ENCODE measurements at regions not wholly inside any gene's neighbourhood (a gene's known extent, or its start where the extent isn't known, plus 50 kb on each side); places are given as distances from the start of the nearest gene placed in this dataset.
A peak's percentile ranks its signal among the peaks of the same experiment; 100 is the strongest.

GRCh38 chr3:150075417-150075865 lies 104.7 kb upstream of the PFN2 start:
- ChIA-PET CTCF (no interaction called here), POLR2A (no interaction called here)
- intact Hi-C loops (cut with micrococcal nuclease) = no loop called here
- Histone ChIP-seq H3K9me3 (ENCODE audit: control extremely low read depth in 1 of 3, control insufficient read depth in 2 of 3, insufficient read depth in 1 of 3, low read length in 2 of 3) (no peaks in the 10 kb centered on the region), H2AFZ (ENCODE audit: insufficient read depth, low read depth, low read length, poor library complexity, severe bottlenecking) (no peak overlapping the region), H3K27ac (ENCODE audit: low read length in 2 of 2) (no peak overlapping the region), H3K4me1 (ENCODE audit: control insufficient read depth in 2 of 2, insufficient read depth in 2 of 2, low read length in 2 of 2) (no peaks in the 10 kb centered on the region), H3K9ac (ENCODE audit: low read length) (no peak overlapping the region), H3K27me3 (replicated peaks in 1 of 4; ENCODE audit: control extremely low read depth in 1 of 4, control insufficient read depth in 3 of 4, insufficient read depth in 4 of 4, low read length in 3 of 4) (no peaks in the 10 kb centered on the region), H4K20me1 (ENCODE audit: control insufficient read depth, insufficient read depth, low read length, poor library complexity, severe bottlenecking) (no peaks in the 10 kb centered on the region), H3K36me3 (replicated peaks in 1 of 2; ENCODE audit: control extremely low read depth in 1 of 2, control insufficient read depth in 1 of 2, extremely low read depth in 1 of 2, insufficient read depth in 2 of 2, low read length in 1 of 2) (no peaks in the 10 kb centered on the region), H3K79me2 (ENCODE audit: control insufficient read depth, insufficient read depth, low read length) (no peaks in the 10 kb centered on the region), H3K4me2 (replicated peaks; ENCODE audit: low read depth, low read length, poor library complexity, severe bottlenecking) (no peak overlapping the region), H3K4me3 (ENCODE audit: control extremely low read depth in 1 of 5, extremely low read depth in 1 of 5, insufficient read depth in 1 of 5, low read depth in 2 of 5, low read length in 4 of 5) (no peak overlapping the region)
- Mint-ChIP-seq H3K27ac (no peak overlapping the region), H3K4me1 (peaks cover 6% of the 10 kb centered on the region), H3K9me3 (ENCODE audit: insufficient read depth) (no peaks in the 10 kb centered on the region), H3K27me3 (peaks cover 8% of the 10 kb centered on the region), H3K4me3 (no peak overlapping the region)
- TF ChIP-seq EZH2 (IDR thresholded peaks at IDR 0.05; ENCODE audit: borderline replicate concordance, insufficient read depth, low read depth, low read length, poor library complexity, severe bottlenecking) (no peak), CTCF (IDR thresholded peaks at IDR 0.05) (no peak)
- 86% methylated on average over 6 of the region's 11 CpGs for WGBS (ENCODE audit: insufficient coverage)
- no peak for ATAC-seq (ENCODE audit: low read depth)
- DNase-seq = no peak

GRCh38 chr3:150074697-150075416 lies 104.2 kb upstream of the PFN2 start:
- ATAC-seq (ENCODE audit: low read depth) = no peak
- Histone ChIP-seq H3K4me2 (replicated peaks; ENCODE audit: low read depth, low read length, poor library complexity, severe bottlenecking) (peak overlapping the region; percentile 14), H3K36me3 (replicated peaks in 1 of 2; ENCODE audit: control extremely low read depth in 1 of 2, control insufficient read depth in 1 of 2, extremely low read depth in 1 of 2, insufficient read depth in 2 of 2, low read length in 1 of 2) (no peaks in the 10 kb centered on the region), H4K20me1 (ENCODE audit: control insufficient read depth, insufficient read depth, low read length, poor library complexity, severe bottlenecking) (no peaks in the 10 kb centered on the region), H3K4me1 (ENCODE audit: control insufficient read depth in 2 of 2, insufficient read depth in 2 of 2, low read length in 2 of 2) (no peaks in the 10 kb centered on the region), H3K9me3 (ENCODE audit: control extremely low read depth in 1 of 3, control insufficient read depth in 2 of 3, insufficient read depth in 1 of 3, low read length in 2 of 3) (no peaks in the 10 kb centered on the region), H3K79me2 (ENCODE audit: control insufficient read depth, insufficient read depth, low read length) (no peaks in the 10 kb centered on the region), H3K27me3 (replicated peaks in 1 of 4; ENCODE audit: control extremely low read depth in 1 of 4, control insufficient read depth in 3 of 4, insufficient read depth in 4 of 4, low read length in 3 of 4) (no peaks in the 10 kb centered on the region), H3K4me3 (ENCODE audit: control extremely low read depth in 1 of 5, extremely low read depth in 1 of 5, insufficient read depth in 1 of 5, low read depth in 2 of 5, low read length in 4 of 5) (no peak overlapping the region), H2AFZ (ENCODE audit: insufficient read depth, low read depth, low read length, poor library complexity, severe bottlenecking) (no peak overlapping the region), H3K27ac (ENCODE audit: low read length in 2 of 2) (no peak overlapping the region), H3K9ac (ENCODE audit: low read length) (no peak overlapping the region)
- Mint-ChIP-seq H3K27ac (no peak overlapping the region), H3K9me3 (ENCODE audit: insufficient read depth) (no peaks in the 10 kb centered on the region), H3K4me3 (peak overlapping the region; percentile 8), H3K4me1 (peaks cover 6% of the 10 kb centered on the region), H3K27me3 (peaks cover 11% of the 10 kb centered on the region)
- ChIA-PET CTCF (no interaction called here), POLR2A (no interaction called here)
- DNase-seq = no peak
- TF ChIP-seq EZH2 (IDR thresholded peaks at IDR 0.05; ENCODE audit: borderline replicate concordance, insufficient read depth, low read depth, low read length, poor library complexity, severe bottlenecking) = no peak
- TF ChIP-seq CTCF (IDR thresholded peaks at IDR 0.05) = no peak
- intact Hi-C loops (cut with micrococcal nuclease) = no loop called here
- WGBS (ENCODE audit: insufficient coverage) = 100% methylated on average over 1 of the region's 7 CpGs
